ENCODE measurements at regions not wholly inside any gene's neighbourhood (a gene's known extent, or its start where the extent isn't known, plus 50 kb on each side); places are given as distances from the start of the nearest gene placed in this dataset.

- no peak for TF ChIP-seq POLR2A (IDR thresholded peaks at IDR 0.05)
- no peak for TF ChIP-seq CTCF (IDR thresholded peaks at IDR 0.05)
- no peak for TF ChIP-seq POLR2AphosphoS5 (IDR thresholded peaks at IDR 0.05)
These were observed 179.2 kb upstream of the AUTS2 start for GRCh38 chr7:69418869-69419670.

Data from gastroesophageal sphincter (tissue), 3 donors.